ENCODE measurements at regions not wholly inside any gene's neighbourhood (a gene's known extent, or its start where the extent isn't known, plus 50 kb on each side); places are given as distances from the start of the nearest gene placed in this dataset.

DNA sequence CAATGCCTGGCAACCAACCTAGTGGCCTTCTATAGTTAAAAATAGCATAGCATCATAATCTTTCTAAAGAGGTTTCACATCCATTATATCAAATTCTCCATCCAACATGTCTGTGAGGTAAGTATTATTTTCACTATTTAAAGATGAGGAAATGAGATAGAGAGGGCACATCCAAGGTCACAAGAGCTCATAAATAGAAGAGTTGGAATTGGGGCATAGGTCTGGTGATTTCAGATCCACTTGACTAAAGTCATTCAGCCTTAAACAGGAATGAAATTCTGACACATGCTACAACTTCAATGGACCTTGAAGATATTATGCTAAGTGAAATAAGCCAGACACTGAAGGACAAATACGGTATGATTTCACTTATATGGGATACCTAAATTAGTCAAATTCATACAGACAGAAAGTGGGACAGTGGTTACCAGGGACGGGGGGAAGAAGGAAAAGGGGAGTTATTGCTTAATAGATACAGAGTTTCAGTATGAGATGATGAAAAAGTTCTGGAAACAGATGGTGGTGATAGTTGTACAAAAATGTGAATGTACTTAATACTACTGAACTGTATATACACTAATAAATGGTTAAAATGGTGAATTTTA, 259.6 kb upstream of the NR4A3 start (continued):
- no peak for TF ChIP-seq CHD7 (IDR thresholded peaks at IDR 0.05; ENCODE audit: insufficient replicate concordance, low read length)
